ENCODE measurements at regions not wholly inside any gene's neighbourhood (a gene's known extent, or its start where the extent isn't known, plus 50 kb on each side); places are given as distances from the start of the nearest gene placed in this dataset.

DNA sequence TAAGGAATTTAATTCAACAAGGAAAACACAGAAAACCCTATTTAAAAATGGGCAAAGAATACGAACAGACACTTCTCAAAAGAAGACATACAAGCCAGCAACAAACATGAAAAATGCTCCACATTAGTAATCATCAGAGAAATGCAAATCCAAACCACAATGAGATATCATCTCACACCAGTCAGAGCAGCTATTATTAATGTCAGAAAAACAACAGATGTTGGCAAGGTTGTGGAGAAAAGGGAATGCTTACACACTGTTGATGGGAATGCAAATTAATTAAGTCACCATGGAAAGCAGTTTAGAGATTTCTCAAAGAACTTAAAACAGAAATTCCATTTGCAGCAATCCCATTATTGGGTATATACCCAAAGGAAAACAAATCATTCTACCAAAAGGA is 55.2 kb downstream of the GCC1 start:
- H3K4me1 ChIP-seq (ENCODE audit: low read depth) = no peaks in the 10 kb centered on the region
- no peak for DNase-seq (ENCODE audit: low read depth in 1 of 2, low spot score in 1 of 2)
- no peaks in the 10 kb centered on the region for H3K36me3 ChIP-seq
- no peaks in the 10 kb centered on the region for H3K9me3 ChIP-seq (ENCODE audit: low read depth)
- H3K27ac ChIP-seq = no peak overlapping the region
- TF ChIP-seq, protein P1, sequence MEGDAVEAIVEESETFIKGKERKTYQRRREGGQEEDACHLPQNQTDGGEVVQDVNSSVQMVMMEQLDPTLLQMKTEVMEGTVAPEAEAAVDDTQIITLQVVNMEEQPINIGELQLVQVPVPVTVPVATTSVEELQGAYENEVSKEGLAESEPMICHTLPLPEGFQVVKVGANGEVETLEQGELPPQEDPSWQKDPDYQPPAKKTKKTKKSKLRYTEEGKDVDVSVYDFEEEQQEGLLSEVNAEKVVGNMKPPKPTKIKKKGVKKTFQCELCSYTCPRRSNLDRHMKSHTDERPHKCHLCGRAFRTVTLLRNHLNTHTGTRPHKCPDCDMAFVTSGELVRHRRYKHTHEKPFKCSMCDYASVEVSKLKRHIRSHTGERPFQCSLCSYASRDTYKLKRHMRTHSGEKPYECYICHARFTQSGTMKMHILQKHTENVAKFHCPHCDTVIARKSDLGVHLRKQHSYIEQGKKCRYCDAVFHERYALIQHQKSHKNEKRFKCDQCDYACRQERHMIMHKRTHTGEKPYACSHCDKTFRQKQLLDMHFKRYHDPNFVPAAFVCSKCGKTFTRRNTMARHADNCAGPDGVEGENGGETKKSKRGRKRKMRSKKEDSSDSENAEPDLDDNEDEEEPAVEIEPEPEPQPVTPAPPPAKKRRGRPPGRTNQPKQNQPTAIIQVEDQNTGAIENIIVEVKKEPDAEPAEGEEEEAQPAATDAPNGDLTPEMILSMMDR (IDR thresholded peaks at IDR 0.05; ENCODE audit: low read depth, low read length) = no peak
- peaks cover 3% of the 10 kb centered on the region for H3K27me3 ChIP-seq
- H3K4me3 ChIP-seq = no peak overlapping the region

DNA sequence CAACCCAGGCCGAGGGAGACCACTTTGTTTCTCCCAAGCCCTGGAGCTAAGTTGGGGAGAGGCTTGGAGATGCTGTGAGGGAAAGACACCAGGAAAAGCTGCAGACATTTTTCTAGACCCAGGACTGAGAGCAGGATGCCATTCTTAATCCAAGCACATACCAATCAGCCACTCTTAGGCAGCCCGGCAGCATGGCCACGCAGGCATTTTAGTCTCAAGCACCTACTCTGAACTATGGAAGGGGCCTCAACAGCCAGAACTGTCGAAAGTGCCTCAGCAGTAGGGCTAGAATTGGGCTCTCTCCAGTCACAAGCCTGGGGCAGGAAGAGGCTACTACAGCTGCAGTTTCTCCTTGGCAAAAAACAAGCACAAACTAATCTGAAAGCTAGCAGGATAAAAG is 57.8 kb downstream of the GCC1 start:
- Histone ChIP-seq H3K9me3 (ENCODE audit: low read depth) (no peaks in the 10 kb centered on the region), H3K27me3 (peaks cover 6% of the 10 kb centered on the region), H3K4me1 (ENCODE audit: low read depth) (no peaks in the 10 kb centered on the region), H3K36me3 (no peaks in the 10 kb centered on the region), H3K27ac (no peak overlapping the region), H3K4me3 (no peak overlapping the region)
- no peak for DNase-seq (ENCODE audit: low read depth in 1 of 2, low spot score in 1 of 2)
- TF ChIP-seq, protein P1 (IDR thresholded peaks at IDR 0.05; ENCODE audit: low read depth, low read length) = no peak

GRCh38 chr7:127525866-127526480 is 59.4 kb downstream of the GCC1 start:
- no peak for DNase-seq (ENCODE audit: low read depth in 1 of 2, low spot score in 1 of 2)
- no peaks in the 10 kb centered on the region for H3K36me3 ChIP-seq
- peaks cover 6% of the 10 kb centered on the region for H3K27me3 ChIP-seq
- H3K4me1 ChIP-seq (ENCODE audit: low read depth) = no peaks in the 10 kb centered on the region
- TF ChIP-seq, protein P1 (IDR thresholded peaks at IDR 0.05; ENCODE audit: low read depth, low read length) = no peak
- no peaks in the 10 kb centered on the region for H3K9me3 ChIP-seq (ENCODE audit: low read depth)
- no peak overlapping the region for H3K27ac ChIP-seq
- no peak overlapping the region for H3K4me3 ChIP-seq

- no peak for DNase-seq (ENCODE audit: low read depth in 1 of 2, low spot score in 1 of 2)
- H3K4me3 ChIP-seq = no peak overlapping the region
- TF ChIP-seq, protein P1 (IDR thresholded peaks at IDR 0.05; ENCODE audit: low read depth, low read length) = no peak
- H3K27me3 ChIP-seq = peaks cover 12% of the 10 kb centered on the region
- no peaks in the 10 kb centered on the region for H3K36me3 ChIP-seq
- H3K4me1 ChIP-seq (ENCODE audit: low read depth) = no peaks in the 10 kb centered on the region
- H3K9me3 ChIP-seq (ENCODE audit: low read depth) = no peaks in the 10 kb centered on the region
- H3K27ac ChIP-seq = no peak overlapping the region
Measured at GRCh38 chr7:127516320-127516719, 69.1 kb downstream of the GCC1 start.

DNA sequence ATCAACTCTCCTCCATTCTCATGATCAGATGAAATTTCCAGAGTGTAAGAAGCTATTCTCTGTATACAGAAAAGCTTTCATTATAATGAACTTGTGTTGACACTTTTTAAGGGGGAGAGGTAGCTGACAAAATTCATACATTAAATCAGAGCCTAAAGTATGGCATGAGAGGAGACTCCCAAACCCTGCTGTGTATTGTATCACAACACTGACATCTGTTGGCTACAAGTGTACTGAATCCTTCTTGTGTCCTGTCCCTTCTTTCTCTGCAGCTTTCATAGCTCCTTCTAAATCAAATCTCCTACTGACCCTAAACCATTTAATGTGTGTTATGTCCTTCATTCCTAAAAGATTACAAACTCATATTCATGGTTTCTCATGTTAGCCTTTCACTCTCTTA is 70.9 kb downstream of the GCC1 start:
- peak; percentile 34 to 61 for DNase-seq (ENCODE audit: low read depth in 1 of 2, low spot score in 1 of 2)
- Histone ChIP-seq H3K4me3 (no peak overlapping the region), H3K4me1 (ENCODE audit: low read depth) (no peaks in the 10 kb centered on the region), H3K9me3 (ENCODE audit: low read depth) (no peaks in the 10 kb centered on the region), H3K27ac (no peak overlapping the region), H3K36me3 (no peaks in the 10 kb centered on the region), H3K27me3 (peaks cover 20% of the 10 kb centered on the region)
- TF ChIP-seq, protein P1 (IDR thresholded peaks at IDR 0.05; ENCODE audit: low read depth, low read length) = peak; percentile 47
